C4-2B (cell line): ENCODE measurements at regions not wholly inside any gene's neighbourhood (a gene's known extent, or its start where the extent isn't known, plus 50 kb on each side); places are given as distances from the start of the nearest gene placed in this dataset.

Experiments
- H3K27ac ChIP-seq: fragments of 450-650 bp; 2 replicates; pipeline ENCODE4 v1.5.1; 2017
- ZFX ChIP-seq: fragments of 450-650 bp; IDR thresholded peaks from 2 replicates; pipeline ENCODE4 v1.6.1; 2017
- TF ChIP-seq, protein P1 (sequence below): fragments of 450-650 bp; conservative IDR thresholded peaks from 2 replicates; pipeline ENCODE4 v1.5.1; 2017; ENCODE audit warnings: mild to moderate bottlenecking

DNA sequence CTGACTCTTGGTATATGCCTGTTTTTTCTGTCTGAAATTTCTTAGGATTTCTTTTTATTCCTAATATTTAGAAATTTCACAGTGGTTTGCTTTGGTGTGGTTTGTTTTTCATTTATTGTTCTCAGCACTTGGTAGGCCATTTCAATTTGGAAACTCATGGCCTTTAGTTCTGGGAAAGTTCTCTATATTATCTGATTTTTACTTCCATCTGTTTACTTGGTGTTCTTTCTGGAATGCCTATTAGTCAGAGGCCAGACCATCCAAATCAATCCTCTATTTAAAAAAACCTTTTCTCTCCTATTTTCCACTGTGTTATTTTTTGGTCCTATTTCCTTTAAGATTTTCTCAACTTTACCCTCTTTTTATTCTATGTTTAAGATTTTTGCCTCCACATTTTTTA is 188.1 kb upstream of the SFRP2 start:
- TF ChIP-seq, protein P1, sequence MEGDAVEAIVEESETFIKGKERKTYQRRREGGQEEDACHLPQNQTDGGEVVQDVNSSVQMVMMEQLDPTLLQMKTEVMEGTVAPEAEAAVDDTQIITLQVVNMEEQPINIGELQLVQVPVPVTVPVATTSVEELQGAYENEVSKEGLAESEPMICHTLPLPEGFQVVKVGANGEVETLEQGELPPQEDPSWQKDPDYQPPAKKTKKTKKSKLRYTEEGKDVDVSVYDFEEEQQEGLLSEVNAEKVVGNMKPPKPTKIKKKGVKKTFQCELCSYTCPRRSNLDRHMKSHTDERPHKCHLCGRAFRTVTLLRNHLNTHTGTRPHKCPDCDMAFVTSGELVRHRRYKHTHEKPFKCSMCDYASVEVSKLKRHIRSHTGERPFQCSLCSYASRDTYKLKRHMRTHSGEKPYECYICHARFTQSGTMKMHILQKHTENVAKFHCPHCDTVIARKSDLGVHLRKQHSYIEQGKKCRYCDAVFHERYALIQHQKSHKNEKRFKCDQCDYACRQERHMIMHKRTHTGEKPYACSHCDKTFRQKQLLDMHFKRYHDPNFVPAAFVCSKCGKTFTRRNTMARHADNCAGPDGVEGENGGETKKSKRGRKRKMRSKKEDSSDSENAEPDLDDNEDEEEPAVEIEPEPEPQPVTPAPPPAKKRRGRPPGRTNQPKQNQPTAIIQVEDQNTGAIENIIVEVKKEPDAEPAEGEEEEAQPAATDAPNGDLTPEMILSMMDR: no peak
- TF ChIP-seq ZFX: no peak
- no peak overlapping the region for H3K27ac ChIP-seq

DNA sequence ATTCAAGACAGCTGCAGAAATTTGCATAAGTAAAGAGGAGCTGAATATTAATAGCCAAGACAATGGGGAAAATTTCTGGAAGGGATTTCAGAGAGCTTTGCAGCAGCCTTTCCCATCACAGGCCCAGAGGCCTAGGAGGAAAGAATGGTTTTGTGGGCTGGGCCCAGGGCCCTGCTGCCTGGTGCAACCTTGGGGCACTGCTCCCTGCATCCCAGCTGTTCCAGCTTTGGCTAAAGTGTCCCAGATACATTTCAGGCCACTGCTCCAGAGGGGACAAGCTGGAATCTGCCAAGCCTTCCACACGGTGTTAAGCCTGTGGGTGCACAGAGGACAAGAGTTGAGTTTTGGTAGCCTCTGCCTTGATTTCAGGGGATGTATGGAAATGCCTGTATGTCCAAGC is 185.6 kb upstream of the SFRP2 start:
- TF ChIP-seq ZFX: no peak
- TF ChIP-seq, protein P1: no peak
- no peak overlapping the region for H3K27ac ChIP-seq

DNA sequence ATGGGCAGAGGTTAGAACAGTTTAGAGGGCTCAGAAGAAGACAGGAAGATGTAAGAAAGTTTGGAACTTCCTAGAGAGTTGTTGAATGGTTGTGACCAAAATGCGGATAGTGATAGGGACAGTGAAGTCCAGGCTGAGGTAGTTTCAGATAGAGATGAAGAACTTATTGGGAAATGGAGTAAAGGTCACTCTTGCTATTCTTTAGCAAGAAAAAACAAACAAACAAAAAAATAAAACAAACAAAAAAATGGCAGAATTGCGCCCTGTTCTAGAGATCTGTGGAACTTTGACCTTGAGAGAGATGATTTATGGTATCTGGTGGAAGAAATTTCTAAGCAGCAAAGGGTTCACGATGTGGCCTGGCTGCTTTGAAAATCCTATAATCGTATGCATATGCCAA is 185.1 kb upstream of the SFRP2 start:
- no peak for TF ChIP-seq ZFX
- TF ChIP-seq, protein P1: no peak
- no peak overlapping the region for H3K27ac ChIP-seq

DNA sequence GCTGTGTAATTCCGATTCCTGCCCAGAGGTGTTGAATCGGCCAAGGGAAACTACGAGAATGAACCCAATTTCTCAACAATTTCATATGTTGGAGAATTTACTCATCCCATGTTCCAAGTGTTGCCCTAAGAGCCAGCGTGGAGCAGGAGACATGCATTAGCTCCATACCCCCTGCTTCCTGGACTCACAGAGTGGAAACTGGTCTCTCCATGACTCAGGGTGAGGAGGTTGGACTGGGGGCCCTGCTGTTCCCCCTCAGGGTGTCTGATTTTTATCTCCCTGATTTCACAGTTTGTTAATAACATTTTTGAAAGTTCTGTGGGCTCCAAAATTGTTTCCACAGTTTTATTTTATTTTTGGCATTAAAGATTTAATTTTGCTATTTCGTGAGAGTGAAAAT is 183.0 kb upstream of the SFRP2 start:
- H3K27ac ChIP-seq: no peak overlapping the region
- TF ChIP-seq, protein P1: no peak
- TF ChIP-seq ZFX: no peak

DNA sequence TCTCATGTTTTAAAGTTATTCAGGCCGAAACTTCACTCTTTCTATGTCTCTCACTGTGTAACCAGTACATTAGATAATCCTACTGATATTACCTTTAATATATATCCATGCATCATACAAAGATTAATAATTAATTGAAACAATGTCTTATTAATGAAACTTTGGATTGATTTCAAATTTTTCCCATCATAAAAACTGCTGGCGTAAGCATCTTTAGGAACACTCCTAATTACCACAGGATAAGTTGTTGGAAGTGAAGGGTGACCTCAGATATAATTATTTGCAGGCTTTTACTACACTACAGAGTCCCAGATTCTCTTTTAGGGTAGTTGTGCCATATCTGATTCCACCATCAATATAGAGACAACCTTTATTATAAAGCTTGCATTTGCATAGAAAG is 181.3 kb upstream of the SFRP2 start:
- H3K27ac ChIP-seq: no peak overlapping the region
- TF ChIP-seq ZFX: no peak
- TF ChIP-seq, protein P1: no peak

DNA sequence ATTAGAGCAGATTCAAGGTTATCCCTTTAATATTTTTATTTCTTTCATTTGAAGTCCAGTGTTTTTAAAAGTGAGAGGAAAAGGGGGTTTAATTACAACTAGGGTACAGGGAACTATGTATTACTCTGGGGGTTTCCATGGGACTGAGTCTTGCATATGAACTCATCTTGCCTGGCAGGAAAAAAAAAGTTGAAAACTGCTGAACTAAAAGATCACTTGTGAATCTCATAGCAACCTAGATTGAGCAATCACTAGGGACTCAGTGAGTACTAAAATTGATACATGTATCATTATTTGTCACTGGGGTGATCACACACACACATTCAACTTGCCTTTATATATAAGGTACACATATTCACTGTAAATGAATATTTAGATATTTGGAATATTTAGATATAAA is 180.7 kb upstream of the SFRP2 start:
- TF ChIP-seq ZFX: no peak
- TF ChIP-seq, protein P1: no peak
- no peak overlapping the region for H3K27ac ChIP-seq

DNA sequence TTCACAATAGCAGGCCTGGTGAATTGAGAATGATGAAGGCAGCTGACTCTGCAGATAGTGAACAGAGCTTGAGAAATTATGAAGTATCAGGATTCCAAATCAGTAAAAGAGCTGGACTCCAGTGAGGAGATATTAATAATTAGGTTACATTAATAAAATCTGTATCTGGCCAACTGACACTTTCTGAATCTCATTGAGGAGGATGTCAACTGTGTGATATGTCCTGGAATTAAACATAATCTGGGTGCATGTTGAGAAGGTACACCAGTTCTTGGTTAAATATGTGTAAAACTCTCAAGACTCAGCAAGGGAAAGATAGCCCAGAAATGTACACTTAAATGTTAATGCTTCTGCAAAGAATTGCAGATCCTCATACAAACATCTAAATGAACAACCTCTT is 177.8 kb upstream of the SFRP2 start:
- no peak for TF ChIP-seq ZFX
- TF ChIP-seq, protein P1: no peak
- H3K27ac ChIP-seq: no peak overlapping the region
